ENCODE measurements at regions not wholly inside any gene's neighbourhood (a gene's known extent, or its start where the extent isn't known, plus 50 kb on each side); places are given as distances from the start of the nearest gene placed in this dataset.

DNA sequence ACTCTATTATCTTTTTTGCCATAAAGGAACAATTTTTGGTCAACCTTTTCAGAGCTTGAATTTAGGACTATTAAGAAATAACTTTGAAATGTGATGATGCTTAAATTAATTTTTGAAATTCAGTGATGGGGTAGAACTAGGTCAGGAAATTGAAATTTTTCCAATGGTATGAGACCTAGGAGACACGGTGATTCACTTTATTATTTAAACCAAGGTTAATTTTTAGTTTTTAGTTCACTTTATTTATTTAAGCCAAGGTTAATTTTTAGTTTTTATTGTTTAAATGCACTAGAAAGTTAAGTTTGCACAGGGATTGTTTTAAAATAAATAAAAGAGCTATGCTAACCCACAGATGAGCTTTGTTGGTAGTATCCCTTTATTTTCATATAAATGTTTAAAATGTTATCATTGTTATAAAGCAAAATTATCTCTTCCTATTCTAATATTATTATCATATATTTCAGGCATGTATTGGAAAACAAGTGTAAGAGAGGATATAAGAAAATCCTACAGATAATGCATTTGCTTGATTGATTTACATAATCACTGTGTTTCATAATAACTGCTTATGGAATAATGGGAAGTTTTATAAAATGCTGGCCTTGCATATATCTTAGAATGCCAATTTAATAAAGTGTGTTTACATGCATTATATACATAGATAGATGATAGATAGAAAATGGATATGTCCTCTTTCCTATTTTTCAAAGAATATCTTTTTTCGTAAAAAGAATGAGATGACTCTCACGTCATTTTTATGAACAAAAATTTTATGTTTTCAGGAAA lies 163.6 kb downstream of the HGF start:
- DNase-seq (ENCODE audit: low spot score), result no peak

DNA sequence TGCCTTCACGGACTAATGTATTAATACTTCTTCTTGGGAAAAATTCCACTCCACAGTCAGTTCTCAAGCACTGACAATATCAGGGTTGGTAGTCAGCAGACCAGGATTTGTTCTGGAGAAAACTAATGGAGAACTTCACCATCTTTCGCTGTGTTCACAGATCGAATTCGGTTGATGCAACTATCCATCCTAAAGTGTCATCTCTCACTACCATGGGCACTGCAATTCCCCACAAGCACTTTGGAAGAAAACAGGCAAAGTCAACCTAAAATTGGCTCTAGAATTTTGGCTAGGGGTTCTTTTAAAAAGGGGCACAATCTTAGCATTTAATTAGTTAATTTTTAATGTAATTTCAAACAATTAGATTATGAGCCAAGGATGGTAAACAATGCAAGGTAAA lies 164.4 kb downstream of the HGF start:
- no peak for DNase-seq (ENCODE audit: low spot score)

DNA sequence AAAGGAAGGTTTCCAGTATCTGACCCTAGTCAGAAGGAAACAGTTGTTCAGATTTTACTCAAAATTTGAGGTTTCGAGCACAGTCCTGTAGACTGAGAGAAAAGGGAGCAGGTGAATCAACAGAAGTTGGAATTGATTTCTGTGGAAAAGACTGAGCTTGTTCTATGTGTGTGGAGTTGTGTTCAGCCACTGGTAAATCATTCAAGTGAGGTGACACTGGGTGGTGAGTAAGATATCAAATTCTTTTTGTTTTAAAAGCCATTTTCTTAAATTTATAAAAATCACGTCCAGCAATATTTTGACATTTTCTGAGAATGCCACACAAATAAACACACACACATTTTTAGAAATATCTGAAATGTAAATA lies 165.1 kb downstream of the HGF start:
- no peak for DNase-seq (ENCODE audit: low spot score)

DNA sequence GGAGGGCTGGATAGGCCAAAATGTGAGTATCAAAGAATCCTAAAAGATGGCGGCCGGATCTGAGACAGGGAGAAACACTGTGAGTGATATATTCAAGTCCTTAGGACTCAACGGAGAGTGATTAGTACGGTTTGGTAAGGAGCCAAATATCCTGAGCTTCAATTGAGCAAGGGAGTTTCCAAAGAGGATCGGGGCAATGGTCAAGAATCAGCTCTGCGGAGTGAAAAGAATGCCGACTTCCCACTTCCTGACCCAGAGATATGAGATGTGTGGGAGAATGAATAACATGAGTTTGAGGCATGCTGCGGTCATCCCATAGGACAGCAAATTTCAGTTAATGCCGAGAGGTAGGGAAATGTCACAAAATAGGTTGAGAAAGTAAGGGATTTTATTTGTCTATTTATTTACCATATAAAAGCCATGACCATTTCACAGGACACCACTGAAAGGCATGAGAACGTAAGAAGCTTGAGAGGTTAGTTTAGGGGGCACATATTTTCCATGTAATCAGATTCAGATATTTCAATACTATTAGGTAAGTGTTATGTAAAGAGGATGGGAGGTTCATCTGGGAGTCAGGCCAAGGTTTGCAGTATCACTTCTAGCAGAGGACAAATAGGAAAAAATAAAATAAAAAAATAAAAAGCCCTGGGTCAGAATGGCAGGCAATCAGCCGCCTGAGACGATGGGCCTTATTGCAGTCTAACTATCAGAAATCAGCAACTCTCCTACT lies 165.6 kb downstream of the HGF start:
- DNase-seq (ENCODE audit: low spot score), result no peak

DNA sequence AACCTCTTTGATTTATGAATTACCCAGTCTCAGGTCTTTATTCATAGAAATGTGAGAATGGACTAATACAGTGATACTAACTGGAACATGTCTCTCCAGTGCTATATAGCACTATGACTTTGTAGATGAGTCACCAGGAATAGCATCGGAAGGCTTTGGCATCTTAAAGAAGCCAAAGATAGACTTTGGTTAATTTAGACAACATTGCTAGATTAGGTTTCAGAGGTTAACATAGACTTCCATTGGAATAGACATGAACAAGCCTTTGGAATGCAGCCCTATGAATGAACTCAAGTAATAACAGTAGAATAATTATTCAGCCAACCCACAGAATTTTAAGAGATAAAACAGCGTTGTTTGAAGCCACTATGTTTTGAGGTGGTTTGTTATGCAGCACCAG lies 169.2 kb downstream of the HGF start:
- peak; percentile 7 for DNase-seq (ENCODE audit: low spot score)

DNA sequence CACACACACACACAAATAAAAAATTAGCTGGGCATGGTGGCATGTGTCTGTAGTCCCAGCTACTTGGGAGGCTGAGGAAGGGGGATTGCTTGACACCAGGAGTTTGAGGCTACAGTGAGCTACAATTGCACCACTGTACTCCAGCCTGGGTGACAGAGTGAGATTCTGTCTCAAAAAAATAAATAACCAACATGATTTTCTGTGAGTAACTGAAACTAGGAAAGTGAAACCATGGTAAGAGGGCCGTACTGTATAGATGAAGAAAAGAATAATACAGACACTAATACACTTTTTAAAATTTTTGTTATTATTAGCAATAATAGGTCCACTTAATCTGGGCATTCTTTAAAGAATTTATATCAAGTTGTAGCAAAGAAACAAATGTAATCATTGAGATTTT lies 170.9 kb downstream of the HGF start:
- DNase-seq (ENCODE audit: low spot score), result no peak

DNA sequence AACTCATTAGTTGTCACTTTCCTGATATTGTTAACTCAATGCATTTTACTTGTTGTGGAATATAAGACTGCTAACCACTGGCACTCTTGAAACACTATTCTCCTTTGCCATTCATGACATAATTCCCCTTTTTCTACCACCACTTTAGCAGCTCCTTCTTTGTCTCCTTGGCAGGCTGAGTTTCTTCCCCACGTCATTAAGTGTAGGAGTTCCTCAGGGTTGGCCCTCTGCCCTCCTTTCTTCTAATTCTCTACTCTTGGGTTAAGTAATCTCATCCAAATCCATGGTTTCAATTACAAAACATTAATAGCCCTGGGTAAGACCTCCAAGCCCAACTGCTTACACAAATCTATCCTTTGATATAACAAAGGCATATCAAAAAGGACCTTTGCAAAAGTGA lies 175.1 kb downstream of the HGF start:
- DNase-seq (ENCODE audit: low spot score), result peak; percentile 14

DNA sequence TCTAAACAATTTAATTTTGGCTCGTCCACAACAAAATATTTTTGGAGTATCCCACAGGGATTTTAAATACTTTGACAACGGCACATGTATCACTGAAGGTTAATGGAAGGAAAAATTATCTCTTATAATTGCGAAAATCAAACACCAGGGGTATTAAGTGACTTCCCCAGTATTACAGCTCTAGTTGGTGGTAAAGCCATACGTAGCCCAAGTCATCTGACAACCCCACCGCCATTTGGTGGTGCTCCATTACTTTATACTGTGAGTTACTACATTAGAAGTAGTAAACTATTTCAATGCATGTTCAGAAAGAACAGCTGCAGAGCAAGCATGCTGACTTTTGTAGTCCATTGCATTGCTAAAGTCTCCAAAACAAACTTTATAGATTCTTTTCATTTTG lies 179.7 kb downstream of the HGF start:
- DNase-seq (ENCODE audit: low spot score), result no peak

DNA sequence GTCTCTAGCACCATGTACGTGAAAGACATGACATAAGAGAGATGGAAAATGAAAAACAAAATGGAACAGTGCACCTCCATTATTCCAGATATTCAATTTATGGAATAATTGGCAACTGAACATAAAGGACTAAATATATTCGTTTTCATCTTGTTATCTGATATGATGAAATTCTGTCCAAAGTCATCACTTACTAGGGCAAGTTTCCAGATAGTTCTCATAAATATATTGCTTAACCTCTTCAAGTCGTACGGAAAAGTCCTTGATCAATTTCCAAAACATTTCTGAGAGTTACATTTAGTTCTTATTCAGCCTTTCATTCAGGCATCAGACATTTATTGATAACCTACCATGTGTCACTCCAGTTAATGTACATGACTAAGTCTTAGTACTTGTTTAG lies 185.2 kb downstream of the HGF start:
- DNase-seq (ENCODE audit: low spot score), result no peak

DNA sequence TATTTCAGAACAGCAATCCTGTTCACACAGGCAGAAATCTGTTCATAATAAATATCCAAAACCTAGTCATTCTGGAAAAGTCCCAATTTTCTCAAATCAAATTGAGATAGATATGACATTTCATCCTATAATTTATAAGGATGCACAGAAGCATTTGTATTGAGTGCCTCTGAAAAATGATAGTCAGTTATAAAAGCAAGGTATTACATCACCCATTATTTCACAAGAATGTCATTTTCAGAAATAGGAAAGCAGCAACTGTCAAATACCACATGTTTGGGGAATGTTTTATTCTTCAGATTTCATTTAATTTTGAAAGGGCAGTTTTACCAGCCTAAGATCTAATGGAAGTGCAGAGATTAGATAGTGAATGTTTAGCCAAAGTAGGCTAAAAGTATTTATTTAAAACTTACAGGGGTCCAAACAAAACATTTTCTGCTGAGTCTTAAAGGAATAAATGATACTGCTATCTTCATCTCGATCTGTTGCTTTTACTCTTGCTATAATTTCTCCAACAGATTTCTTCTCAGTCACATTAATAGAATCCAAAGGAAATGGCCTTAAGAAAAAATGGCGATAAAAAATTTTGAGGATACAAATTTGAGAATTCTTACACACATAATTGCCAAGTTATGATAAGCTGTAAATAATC lies 185.8 kb downstream of the HGF start:
- no peak for DNase-seq (ENCODE audit: low spot score)

DNA sequence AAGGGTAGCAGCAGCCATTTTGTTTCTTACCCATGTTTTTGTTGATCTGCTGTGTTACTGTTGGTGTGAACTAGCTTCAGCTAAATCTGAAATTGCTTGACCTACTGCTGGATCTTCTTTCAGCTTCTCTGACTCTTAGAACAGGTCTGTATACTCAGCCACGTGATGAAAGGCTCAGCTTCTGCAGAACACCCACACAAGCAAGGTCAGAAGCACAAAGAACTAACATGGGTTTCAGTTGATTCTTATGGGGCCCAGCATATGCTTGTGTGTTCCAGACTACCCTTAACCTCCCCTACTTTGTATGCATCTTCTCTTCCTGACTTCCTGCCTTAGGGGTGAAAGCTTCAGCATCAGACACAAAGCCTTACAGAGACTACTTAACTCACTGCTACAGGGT lies 186.8 kb downstream of the HGF start:
- DNase-seq (ENCODE audit: low spot score), result no peak

DNA sequence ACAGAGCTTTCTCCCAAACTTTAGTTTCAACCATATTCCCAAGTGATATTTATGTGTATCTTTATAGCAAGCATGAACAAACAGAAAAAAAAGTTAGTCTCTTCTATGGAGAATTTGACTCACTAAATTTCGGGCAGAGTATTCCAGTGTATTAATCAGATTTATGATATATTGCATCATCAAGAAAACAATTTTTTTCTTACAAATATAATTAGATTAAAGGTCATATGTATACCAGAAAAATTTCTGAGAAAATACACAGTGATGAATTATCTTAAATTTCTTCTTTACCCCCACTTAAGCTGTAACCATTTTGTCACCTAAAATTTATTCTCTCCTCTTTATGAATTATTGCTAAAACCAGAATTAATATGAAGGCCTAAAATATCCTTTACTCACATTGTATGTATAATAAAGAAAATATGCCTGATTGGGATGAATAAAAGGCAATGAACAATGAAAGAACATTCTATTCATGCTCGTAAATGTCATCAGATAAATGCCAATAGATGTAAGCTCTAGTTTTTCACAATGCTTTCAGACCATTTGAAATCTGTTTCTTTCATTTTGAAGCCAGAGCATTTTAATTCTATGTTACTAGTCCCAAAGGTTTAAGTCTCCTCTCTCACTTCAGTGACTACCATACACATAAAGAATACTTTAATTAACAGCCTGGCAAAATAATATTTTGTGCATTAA lies 192.1 kb downstream of the HGF start:
- no peak for DNase-seq (ENCODE audit: low spot score)

DNA sequence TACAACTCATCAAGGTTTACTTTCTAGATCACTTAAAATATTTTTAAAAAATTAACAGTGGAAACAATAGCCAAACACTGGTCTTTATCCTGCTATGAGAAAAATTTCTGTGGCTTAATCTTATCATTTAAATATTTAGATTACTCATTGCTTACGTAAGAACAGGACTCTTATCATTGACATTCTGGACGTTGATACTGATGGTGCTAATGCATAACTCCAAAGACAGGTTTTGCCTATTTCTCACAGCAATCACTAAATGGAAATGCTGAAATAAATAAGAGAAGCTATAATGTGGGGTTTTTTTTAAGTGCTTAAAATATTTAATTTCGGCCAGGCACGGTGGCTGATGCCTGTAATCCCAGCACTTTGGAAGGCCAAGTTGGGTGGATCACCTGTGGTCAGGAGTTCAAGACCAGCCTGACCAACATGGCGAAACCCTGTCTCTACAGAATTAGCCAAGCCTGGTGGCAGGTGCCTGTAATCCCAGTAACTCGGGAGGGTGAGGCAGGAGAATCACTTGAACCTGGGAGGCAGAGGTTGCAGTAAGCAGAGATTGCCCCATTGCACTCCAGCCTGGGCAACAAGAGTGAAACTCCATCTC lies 195.0 kb downstream of the HGF start:
- DNase-seq (ENCODE audit: low spot score), result no peak

DNA sequence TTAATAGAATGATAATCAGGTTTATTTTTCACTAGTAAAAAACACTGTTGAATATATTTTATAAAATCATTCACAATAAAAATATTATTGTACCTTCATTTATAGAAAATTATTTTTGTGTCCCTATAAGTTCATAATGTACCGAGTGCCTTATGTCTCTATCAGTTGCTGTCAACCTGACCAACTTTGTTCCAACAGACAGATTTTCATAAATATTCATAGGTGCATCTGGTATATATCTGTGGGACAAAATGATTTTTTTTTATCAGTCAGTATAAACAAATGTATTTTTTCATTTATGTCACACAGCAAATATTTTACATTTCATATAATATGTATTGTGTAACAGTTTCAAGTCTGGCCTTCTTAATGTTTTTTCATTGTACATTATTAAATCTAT lies 195.9 kb downstream of the HGF start:
- no peak for DNase-seq (ENCODE audit: low spot score)

DNA sequence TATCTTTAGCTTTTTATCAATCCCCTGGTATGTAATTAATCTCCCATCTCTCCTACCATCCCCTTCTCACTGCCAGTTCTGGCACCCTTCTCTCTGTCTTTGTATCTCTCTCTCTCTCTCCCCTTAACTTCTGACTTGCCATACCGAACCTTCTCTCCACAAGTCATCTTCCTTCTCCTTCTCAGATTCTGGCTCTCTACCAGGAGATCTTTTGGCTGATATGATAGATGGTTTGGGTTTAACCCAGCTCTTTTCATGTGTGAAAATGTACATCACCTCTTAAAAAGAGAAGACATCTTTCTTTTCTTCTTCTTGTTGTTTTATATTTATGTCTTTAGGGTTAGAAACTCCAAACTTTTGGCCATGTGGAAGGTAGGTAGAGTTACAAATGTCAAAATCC lies 196.7 kb downstream of the HGF start:
- no peak for DNase-seq (ENCODE audit: low spot score)

DNA sequence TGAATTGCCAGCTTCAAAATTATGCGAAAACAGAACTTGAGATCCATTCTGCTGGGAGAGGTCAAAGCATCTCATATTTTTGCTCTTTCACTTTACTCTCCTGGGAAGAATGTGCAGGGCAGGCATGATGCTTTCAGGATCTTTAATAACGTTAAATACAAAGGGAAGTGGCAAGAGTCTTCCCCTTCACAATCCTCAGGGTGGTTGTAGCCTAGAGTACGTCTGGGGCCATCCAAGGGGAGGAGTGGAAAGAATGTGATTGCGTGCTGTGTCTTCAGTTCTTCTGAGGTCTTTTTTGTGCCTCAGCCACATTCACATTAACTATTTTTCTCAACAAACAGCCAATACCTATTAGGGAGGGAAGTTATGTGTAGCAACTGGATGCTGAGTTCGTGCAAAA lies 207.3 kb downstream of the HGF start:
- peak; percentile 11 for DNase-seq (ENCODE audit: low spot score)

DNA sequence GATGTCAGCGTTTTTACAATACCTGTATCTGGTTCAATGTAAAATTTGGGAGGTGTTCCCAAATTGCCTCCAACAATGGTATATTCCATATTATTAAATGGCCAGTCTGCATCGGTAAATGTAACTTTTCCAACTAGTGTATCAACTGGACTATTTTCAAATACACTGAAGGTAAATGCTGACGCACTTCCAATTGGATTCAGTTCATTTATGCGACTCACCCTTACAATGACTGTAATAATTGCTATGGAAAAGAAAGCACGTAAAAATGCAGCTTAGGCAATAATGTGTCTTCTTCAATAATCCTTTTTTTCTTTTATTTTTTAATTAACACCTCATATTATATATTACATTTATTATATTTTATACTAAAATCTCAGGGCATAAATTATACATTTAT lies 209.1 kb downstream of the HGF start:
- DNase-seq (ENCODE audit: low spot score), result no peak

DNA sequence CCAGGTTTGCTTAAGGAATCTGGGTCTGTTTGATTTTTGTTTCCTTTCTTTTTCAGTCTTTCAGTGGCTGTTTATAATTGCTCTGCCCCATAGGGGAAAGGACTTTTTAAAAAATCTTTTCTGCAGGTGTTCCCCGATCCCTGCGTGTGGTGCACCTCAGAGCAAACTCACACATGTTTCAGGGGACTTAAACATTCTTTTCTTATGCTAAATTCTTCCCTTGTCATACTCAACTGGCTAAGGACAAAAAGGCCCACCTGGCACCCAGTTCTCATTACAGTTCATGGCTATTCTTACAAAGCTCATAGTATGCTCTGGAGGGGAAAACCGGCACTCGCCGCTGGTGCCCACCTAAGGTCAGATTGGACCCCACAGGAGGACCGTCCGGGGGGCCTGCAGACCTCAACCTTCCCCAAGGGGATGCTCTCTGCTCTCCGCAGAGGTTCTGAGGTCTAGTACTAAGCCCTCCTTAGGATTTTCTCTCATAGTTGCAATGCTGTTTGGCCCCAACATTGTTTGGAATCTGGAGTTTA lies 220.3 kb downstream of the HGF start:
- DNase-seq (ENCODE audit: low spot score), result no peak

DNA sequence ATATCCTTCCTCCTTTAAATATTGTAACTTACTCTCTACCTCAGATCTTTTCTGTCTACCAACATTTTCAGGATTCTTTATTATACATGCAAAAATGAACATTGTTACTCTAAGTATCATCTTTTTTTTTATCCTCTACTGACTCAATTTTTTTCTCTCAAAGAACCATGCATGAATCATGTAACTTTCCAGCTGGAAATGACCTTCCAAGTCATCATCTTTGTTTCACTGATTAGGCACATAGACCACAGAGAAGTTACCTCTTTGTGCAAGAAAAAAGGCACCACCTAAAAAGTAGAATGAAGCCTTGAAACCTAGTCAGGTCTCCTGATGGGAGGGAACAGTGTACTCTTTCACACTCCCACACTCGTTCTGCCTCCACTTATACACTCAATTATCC lies 234.9 kb downstream of the HGF start:
- no peak for DNase-seq (ENCODE audit: low spot score)

DNA sequence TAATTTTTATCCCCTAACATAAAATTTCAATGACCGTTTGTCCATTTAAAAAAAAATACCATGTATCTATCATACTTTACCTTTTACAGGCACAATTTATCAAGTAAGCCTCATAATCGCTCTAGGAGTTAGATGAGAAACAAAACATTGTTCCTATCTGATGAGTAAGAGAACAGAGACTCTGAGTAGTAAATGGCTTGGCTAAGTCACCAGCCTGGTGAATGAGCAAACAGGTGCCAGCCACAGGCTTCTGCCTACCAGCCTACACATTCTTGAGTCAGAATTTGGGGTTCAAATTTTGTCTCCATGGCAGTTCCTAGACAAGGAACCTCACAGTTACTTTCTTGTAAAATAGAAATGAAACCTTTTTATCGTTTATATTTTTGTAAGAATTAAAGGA lies 235.4 kb downstream of the HGF start:
- DNase-seq (ENCODE audit: low spot score), result no peak

DNA sequence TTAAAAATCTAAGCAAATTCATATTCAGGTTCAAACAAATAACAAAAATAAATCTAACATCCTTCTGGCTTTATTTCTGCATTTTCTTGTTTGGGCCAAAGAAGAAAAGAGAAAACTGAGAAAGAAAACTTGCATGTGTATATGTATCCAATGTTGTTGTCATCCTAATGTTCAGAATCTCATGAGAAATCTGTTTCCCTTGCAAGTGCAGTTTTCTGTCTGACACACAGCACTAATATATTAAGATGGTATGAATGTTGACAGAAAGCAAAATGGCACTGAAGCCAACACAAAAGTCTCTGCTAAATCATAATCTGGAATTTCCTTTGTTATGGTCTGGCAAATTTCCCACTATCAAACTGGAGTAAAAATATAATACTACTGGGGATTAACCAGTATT lies 235.9 kb downstream of the HGF start:
- no peak for DNase-seq (ENCODE audit: low spot score)

DNA sequence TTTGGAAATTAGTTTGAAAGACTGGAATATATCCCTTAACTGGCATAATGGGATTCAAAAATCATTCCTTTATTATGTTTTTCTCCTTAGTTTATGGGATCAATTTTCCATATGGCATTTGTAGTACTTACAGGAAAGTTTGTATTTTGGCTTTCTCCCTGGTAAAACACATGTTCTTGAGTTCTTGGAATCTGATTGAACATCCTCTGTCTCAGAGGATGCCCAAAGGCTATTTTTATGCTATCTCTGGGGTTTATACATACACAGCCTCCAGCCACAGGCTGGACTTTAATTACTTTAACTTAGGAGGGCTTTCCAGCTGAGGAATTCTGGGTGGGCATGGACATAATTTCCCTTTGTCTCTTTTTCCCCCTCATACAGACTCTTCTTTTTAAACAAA lies 236.4 kb downstream of the HGF start:
- no peak for DNase-seq (ENCODE audit: low spot score)
